Brain microvascular endothelial cell (primary cell): ENCODE measurements at regions not wholly inside any gene's neighbourhood (a gene's known extent, or its start where the extent isn't known, plus 50 kb on each side); places are given as distances from the start of the nearest gene placed in this dataset.

Source experiments
- DNase-seq: peaks from one replicate; pipeline ENCODE4 v3.0.0-alpha.2; 2020
- H3K27ac ChIP-seq: fragments of 250-450 bp; sonication (Bioruptor Pico); 2 replicates; pipeline ENCODE4 v1.5.1; 2020; ENCODE audit warnings: mild to moderate bottlenecking, moderate library complexity
- H3K27me3 ChIP-seq: fragments of 250-450 bp; sonication (Bioruptor Pico); replicated peaks from 2 replicates; pipeline ENCODE4 v1.5.1; 2020; ENCODE audit warnings: mild to moderate bottlenecking
- H3K36me3 ChIP-seq: fragments of 250-450 bp; sonication (Bioruptor Pico); replicated peaks from 2 replicates; pipeline ENCODE4 v1.5.1; 2020; ENCODE audit warnings: mild to moderate bottlenecking
- H3K4me3 ChIP-seq: 2 replicates; pipeline ENCODE4 v1.5.1; 2011; ENCODE audit warnings: low read depth, mild to moderate bottlenecking, control low read depth, low read length, moderate library complexity
- CTCF ChIP-seq: IDR thresholded peaks from 2 replicates; pipeline ENCODE4 v1.5.1; 2011; ENCODE audit warnings: low read depth, mild to moderate bottlenecking, moderate library complexity, low read length, control low read depth, inconsistent platforms; ENCODE audit errors: missing control alignments
- in situ Hi-C: cut with HindIII; loops from 2 replicates; pipeline ENCODE4 v1.10.0; 2017; ENCODE audit warnings: low sequenced_read_pairs, low pct_ligation_motif_present

- H3K36me3 ChIP-seq = no peaks in the 10 kb centered on the region
- DNase-seq = no peak
- no peak for TF ChIP-seq CTCF
- H3K27ac ChIP-seq = no peak overlapping the region
- H3K4me3 ChIP-seq = no peak overlapping the region
- in situ Hi-C loops = no loop called here
- H3K27me3 ChIP-seq = no peaks in the 10 kb centered on the region
Measured at GRCh38 chr6:18602931-18603330, 215.8 kb downstream of the RNF144B start.

DNA sequence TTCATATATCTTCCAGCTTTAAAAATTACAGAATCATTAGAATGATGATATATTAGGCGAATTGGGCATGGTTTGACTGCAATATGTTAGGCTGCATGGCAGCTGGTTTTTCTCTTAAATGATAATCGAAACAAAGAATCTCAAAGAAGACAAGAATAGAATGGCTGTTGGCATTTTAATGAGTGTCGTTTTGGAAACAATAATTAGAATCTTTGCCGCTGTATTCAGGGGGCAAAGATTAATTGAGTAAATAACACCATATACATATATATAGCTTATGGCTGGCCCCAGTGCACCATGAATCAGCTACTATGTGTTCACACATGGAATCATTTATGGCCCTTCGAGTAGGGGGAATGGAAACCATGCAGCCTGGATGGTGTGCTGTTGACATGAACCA, 216.2 kb downstream of the RNF144B start:
- no peak for TF ChIP-seq CTCF
- Histone ChIP-seq H3K27me3 (no peaks in the 10 kb centered on the region), H3K36me3 (no peaks in the 10 kb centered on the region), H3K4me3 (no peak overlapping the region), H3K27ac (no peak overlapping the region)
- DNase-seq = no peak
- in situ Hi-C loops = no loop called here

- in situ Hi-C loops = no loop called here
- H3K36me3 ChIP-seq = no peaks in the 10 kb centered on the region
- no peaks in the 10 kb centered on the region for H3K27me3 ChIP-seq
- no peak for DNase-seq
- TF ChIP-seq CTCF = no peak
- H3K4me3 ChIP-seq = no peak overlapping the region
- no peak overlapping the region for H3K27ac ChIP-seq
Measured at GRCh38 chr6:18605841-18606240, 218.7 kb downstream of the RNF144B start.

DNA sequence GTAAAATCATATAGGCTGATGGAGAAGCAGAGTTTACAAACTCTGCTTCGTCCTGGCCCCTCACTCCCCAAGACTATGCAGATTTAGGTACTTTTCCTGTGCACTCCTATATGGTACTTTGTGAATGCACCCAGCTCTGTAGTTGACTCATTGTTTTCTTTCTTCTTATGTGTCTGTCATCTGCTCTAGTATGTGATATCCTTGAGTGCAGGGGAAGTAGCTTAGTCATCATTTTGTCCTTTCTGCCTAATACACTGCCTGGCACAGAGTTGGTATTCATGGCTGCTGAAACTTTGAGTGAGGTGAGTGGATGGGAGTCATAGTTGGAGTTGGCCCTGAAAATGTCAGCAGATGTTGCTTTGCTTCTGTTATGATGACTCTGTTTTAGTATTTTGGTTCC, 222.6 kb downstream of the RNF144B start:
- no peaks in the 10 kb centered on the region for H3K36me3 ChIP-seq
- in situ Hi-C loops = no loop called here
- H3K27me3 ChIP-seq = no peaks in the 10 kb centered on the region
- no peak overlapping the region for H3K27ac ChIP-seq
- TF ChIP-seq CTCF = no peak
- peak; percentile 4 for DNase-seq
- no peak overlapping the region for H3K4me3 ChIP-seq

GRCh38 chr6:18613319-18613925, 226.3 kb downstream of the RNF144B start:
- Histone ChIP-seq H3K36me3 (no peaks in the 10 kb centered on the region), H3K27me3 (no peaks in the 10 kb centered on the region), H3K4me3 (no peak overlapping the region), H3K27ac (no peak overlapping the region)
- no peak for TF ChIP-seq CTCF
- in situ Hi-C loops = no loop called here
- no peak for DNase-seq

- in situ Hi-C loops = no loop called here
- Histone ChIP-seq H3K27ac (no peak overlapping the region), H3K4me3 (no peak overlapping the region), H3K36me3 (no peaks in the 10 kb centered on the region), H3K27me3 (no peaks in the 10 kb centered on the region)
- no peak for TF ChIP-seq CTCF
- DNase-seq = no peak
Measured at GRCh38 chr6:18629571-18629970, 242.4 kb downstream of the RNF144B start.
